ENCODE measurements at regions not wholly inside any gene's neighbourhood (a gene's known extent, or its start where the extent isn't known, plus 50 kb on each side); places are given as distances from the start of the nearest gene placed in this dataset.
"Not testable (repeated sequence)": the region's sequence is repeated elsewhere in the genome, so short reads cannot be mapped to it uniquely, and the experiment has no call there.

DNA sequence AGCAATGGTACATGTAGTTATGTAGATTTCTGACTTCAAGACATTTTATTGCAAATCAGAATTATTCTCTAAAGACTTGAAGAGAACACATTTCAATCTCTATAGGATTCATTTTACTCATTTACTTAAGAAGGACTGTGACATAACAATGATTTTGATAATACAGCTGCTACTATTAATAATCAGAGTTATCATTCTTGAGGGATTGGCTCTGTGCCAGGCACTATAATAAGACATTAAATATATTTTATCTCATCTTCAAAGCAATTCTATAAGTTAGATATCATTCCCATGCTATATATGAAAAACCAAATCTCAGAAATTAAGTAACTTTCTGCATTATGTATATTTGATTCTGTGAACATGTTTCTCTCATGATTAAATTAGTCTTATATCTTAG lies 103.7 kb upstream of the CALCR start:
- Histone ChIP-seq H3K9me3 (ENCODE audit: control insufficient read depth, insufficient read depth, low read depth, low read length) (no peaks in the 10 kb centered on the region), H3K4me3 (ENCODE audit: low read depth in 2 of 2, low read length in 2 of 2) (no peak overlapping the region), H3K4me1 (ENCODE audit: control insufficient read depth, insufficient read depth, low read length) (no peaks in the 10 kb centered on the region), H3K27me3 (ENCODE audit: control insufficient read depth, insufficient read depth, low read length) (no peaks in the 10 kb centered on the region), H3K36me3 (ENCODE audit: control insufficient read depth, insufficient read depth, low read length) (no peaks in the 10 kb centered on the region), H3K27ac (ENCODE audit: low read length) (no peak overlapping the region)
- intact Hi-C loops (cut with micrococcal nuclease; ENCODE audit: unreplicated experiment) (no loop called here), in situ Hi-C loops (cut with HindIII; ENCODE audit: low pct_unique_long_range_greater_than_20kb, low sequenced_read_pairs) (no loop called here)
- no TSS peak for BruUV-seq (replicated peaks)
- DNase-seq (ENCODE audit: low read depth, low spot score), result no peak
- TF ChIP-seq POLR2AphosphoS5 (IDR thresholded peaks at IDR 0.05; ENCODE audit: low read depth, low read length) (no peak), SIN3A (IDR thresholded peaks at IDR 0.05; ENCODE audit: borderline replicate concordance, insufficient read depth, low read depth, low read length) (no peak), CTCF (IDR thresholded peaks at IDR 0.05) (no peak), REST (IDR thresholded peaks at IDR 0.05; ENCODE audit: insufficient read depth in 1 of 2, low read depth in 2 of 2, low read length in 1 of 2) (no peak), TCF7L2 (IDR thresholded peaks at IDR 0.05; ENCODE audit: low read depth, low read length) (no peak)
- no peak for ATAC-seq
- CTCF ChIA-PET, result no interaction called here
- POLR2A ChIA-PET, result no interaction called here

DNA sequence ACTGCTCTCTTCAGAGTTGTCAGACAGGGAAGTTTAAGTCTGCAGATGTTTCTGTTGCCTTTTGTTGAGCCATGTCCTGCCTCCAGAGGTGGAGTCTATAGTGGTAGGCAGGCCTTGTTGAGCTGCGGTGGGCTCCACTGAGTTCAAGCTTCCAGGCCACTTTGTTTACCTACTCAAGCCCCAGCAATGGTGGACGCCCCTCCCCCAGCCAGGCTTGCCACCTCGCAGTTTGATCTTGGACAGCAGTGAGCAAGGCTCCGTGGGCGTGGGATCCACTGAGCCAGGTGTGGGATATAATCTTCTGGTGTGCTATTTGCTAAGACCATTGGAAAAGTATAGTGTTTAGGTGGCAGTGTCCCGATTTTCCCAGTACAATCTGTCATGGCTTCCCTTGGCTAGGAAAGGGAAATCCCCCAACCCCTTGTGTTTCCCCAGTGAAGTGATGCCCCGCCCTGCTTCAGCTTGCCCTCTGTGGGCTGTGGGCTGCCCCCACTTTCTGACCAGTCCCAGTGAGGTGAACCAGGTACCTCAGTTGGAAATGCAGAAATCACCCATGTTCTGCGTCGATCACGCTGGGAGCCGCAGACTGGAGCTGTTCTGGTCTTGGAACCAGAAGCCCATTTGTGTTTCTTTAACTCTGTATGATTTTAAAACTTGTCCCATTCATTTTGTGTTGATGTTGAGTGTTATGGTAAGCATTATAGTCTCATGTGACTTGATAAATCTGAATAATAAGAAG lies 89.2 kb upstream of the CALCR start:
- Histone ChIP-seq H3K4me1 (ENCODE audit: control insufficient read depth, insufficient read depth, low read length) (no peaks in the 10 kb centered on the region), H3K36me3 (ENCODE audit: control insufficient read depth, insufficient read depth, low read length) (no peaks in the 10 kb centered on the region), H3K27me3 (ENCODE audit: control insufficient read depth, insufficient read depth, low read length) (no peaks in the 10 kb centered on the region), H3K27ac (ENCODE audit: low read length) (no peak overlapping the region), H3K9me3 (ENCODE audit: control insufficient read depth, insufficient read depth, low read depth, low read length) (no peaks in the 10 kb centered on the region), H3K4me3 (ENCODE audit: low read depth in 2 of 2, low read length in 2 of 2) (no peak overlapping the region)
- no TSS peak for BruUV-seq (replicated peaks)
- ChIA-PET CTCF (no interaction called here), POLR2A (no interaction called here)
- in situ Hi-C loops (cut with HindIII; ENCODE audit: low pct_unique_long_range_greater_than_20kb, low sequenced_read_pairs), result no loop called here
- no peak for TF ChIP-seq TCF7L2 (IDR thresholded peaks at IDR 0.05; ENCODE audit: low read depth, low read length)
- TF ChIP-seq POLR2AphosphoS5 (IDR thresholded peaks at IDR 0.05; ENCODE audit: low read depth, low read length), result no peak
- TF ChIP-seq CTCF (IDR thresholded peaks at IDR 0.05), result no peak
- TF ChIP-seq SIN3A (IDR thresholded peaks at IDR 0.05; ENCODE audit: borderline replicate concordance, insufficient read depth, low read depth, low read length), result no peak
- TF ChIP-seq REST (IDR thresholded peaks at IDR 0.05; ENCODE audit: insufficient read depth in 1 of 2, low read depth in 2 of 2, low read length in 1 of 2), result no peak
- DNase-seq (ENCODE audit: low read depth, low spot score) (no peak), ATAC-seq (no peak)
- intact Hi-C loops (cut with micrococcal nuclease; ENCODE audit: unreplicated experiment), result no loop called here

DNA sequence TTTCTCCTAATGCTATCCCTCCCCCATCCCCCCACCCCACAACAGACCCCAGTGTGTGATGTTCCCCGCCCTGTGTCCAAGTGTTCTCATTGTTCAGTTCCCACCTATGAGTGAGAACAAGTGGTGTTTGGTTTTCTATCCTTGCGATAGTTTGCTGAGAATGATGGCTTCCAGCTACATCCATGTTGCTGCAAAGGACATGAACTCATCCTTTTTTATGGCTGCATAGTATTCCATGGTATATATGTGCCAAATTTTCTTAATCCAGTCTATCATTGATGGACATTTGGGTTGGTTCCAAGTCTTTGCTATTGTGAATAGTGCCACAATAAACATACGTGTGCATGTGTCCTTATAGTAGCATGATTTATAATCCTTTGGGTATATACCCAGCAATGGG lies 83.6 kb upstream of the CALCR start:
- in situ Hi-C loops (cut with HindIII; ENCODE audit: low pct_unique_long_range_greater_than_20kb, low sequenced_read_pairs); ATAC-seq; H3K27me3 ChIP-seq (ENCODE audit: control insufficient read depth, insufficient read depth, low read length); CTCF ChIA-PET; DNase-seq (ENCODE audit: low read depth, low spot score); intact Hi-C loops (cut with micrococcal nuclease; ENCODE audit: unreplicated experiment); H3K36me3 ChIP-seq (ENCODE audit: control insufficient read depth, insufficient read depth, low read length); H3K27ac ChIP-seq (ENCODE audit: low read length); BruUV-seq (replicated peaks); H3K4me1 ChIP-seq (ENCODE audit: control insufficient read depth, insufficient read depth, low read length); H3K4me3 ChIP-seq (ENCODE audit: low read depth in 2 of 2, low read length in 2 of 2); H3K9me3 ChIP-seq (ENCODE audit: control insufficient read depth, insufficient read depth, low read depth, low read length): not testable (repeated sequence)
- POLR2A ChIA-PET, result interaction anchor here (0.6 kb wide), 1 partner anchor 1559 kb away, joined by 7 read pairs; no protein-coding TSS in a partner anchor
